ENCODE measurements at regions not wholly inside any gene's neighbourhood (a gene's known extent, or its start where the extent isn't known, plus 50 kb on each side); places are given as distances from the start of the nearest gene placed in this dataset.

DNA sequence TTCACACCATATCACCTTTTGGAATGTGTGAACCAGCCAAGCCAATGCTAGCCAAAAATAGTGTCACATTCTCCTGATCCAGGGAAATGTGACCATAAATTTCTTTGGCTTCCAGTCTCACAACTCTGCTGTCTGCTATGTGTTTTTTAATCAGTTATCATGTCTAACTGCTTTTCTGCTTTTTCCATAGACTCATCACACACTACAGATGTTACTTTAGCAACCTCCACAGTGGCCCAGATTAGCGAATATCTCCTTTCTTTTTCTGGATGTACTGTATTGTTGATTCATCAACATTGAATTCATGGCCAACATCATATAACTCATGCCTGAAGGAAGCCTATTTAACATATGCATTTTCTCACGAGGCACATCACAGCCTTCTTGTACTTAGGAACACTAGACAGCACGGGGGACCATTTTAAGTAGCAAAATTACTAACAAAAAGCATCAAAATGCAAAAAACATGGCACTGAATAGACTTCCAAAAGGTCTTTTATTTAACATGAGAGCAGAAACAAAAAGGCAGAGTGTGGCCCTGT is 73.1 kb upstream of the POU2AF2 start:
- no peak overlapping the region for H3K4me3 ChIP-seq (ENCODE audit: low read depth, low read length)
- DNase-seq (ENCODE audit: low read depth) (no peak), FAIRE-seq (no peak)
- no peaks in the 10 kb centered on the region for H3K27me3 ChIP-seq (ENCODE audit: control insufficient read depth, insufficient read depth, low read length)
- H3K36me3 ChIP-seq (ENCODE audit: control insufficient read depth, insufficient read depth, low read length) = no peaks in the 10 kb centered on the region
- TF ChIP-seq CTCF (IDR thresholded peaks at IDR 0.05; ENCODE audit: insufficient read depth, low read length, severe bottlenecking) = no peak

- H3K36me3 ChIP-seq (ENCODE audit: control insufficient read depth, insufficient read depth, low read length) = no peaks in the 10 kb centered on the region
- FAIRE-seq = no peak
- H3K4me3 ChIP-seq (ENCODE audit: low read depth, low read length) = no peak overlapping the region
- no peaks in the 10 kb centered on the region for H3K27me3 ChIP-seq (ENCODE audit: control insufficient read depth, insufficient read depth, low read length)
- no peak for DNase-seq (ENCODE audit: low read depth)
- TF ChIP-seq CTCF (IDR thresholded peaks at IDR 0.05; ENCODE audit: insufficient read depth, low read length, severe bottlenecking) = no peak
Observed at GRCh38 chr11:111170761-111171379, 74.7 kb upstream of the POU2AF2 start.

DNA sequence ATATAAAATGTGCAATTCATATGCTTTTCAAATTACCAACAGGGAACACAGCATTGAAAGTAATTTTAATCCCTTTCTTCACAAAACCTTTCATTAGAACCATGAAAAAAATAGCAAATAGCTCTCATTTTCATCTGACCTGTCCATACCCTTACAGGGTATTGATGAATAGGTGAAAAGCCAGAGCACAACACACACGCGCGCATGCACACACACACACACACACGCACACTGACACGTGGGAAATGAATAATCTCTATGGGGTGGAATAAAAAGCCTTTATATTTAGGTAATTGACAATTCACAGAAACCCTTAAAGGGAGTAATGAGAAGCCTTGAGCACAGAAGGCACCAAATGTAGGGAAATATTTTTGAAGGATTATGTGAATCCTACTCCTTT is 76.2 kb upstream of the POU2AF2 start:
- Histone ChIP-seq H3K4me3 (ENCODE audit: low read depth, low read length) (no peak overlapping the region), H3K27me3 (ENCODE audit: control insufficient read depth, insufficient read depth, low read length) (no peaks in the 10 kb centered on the region), H3K36me3 (ENCODE audit: control insufficient read depth, insufficient read depth, low read length) (no peaks in the 10 kb centered on the region)
- DNase-seq (ENCODE audit: low read depth) (no peak), FAIRE-seq (no peak)
- TF ChIP-seq CTCF (IDR thresholded peaks at IDR 0.05; ENCODE audit: insufficient read depth, low read length, severe bottlenecking) = no peak

- H3K4me3 ChIP-seq (ENCODE audit: low read depth, low read length) = no peak overlapping the region
- FAIRE-seq = no peak
- no peak for DNase-seq (ENCODE audit: low read depth)
- H3K27me3 ChIP-seq (ENCODE audit: control insufficient read depth, insufficient read depth, low read length) = no peaks in the 10 kb centered on the region
- TF ChIP-seq CTCF (IDR thresholded peaks at IDR 0.05; ENCODE audit: insufficient read depth, low read length, severe bottlenecking) = no peak
- no peaks in the 10 kb centered on the region for H3K36me3 ChIP-seq (ENCODE audit: control insufficient read depth, insufficient read depth, low read length)
Observed at GRCh38 chr11:111168871-111169270, 76.7 kb upstream of the POU2AF2 start.

- FAIRE-seq (no peak), DNase-seq (ENCODE audit: low read depth) (peak; percentile 74)
- H3K36me3 ChIP-seq (ENCODE audit: control insufficient read depth, insufficient read depth, low read length) = no peaks in the 10 kb centered on the region
- TF ChIP-seq CTCF (IDR thresholded peaks at IDR 0.05; ENCODE audit: insufficient read depth, low read length, severe bottlenecking) = no peak
- no peaks in the 10 kb centered on the region for H3K27me3 ChIP-seq (ENCODE audit: control insufficient read depth, insufficient read depth, low read length)
- no peak overlapping the region for H3K4me3 ChIP-seq (ENCODE audit: low read depth, low read length)
Observed at GRCh38 chr11:111167666-111168065, 77.9 kb upstream of the POU2AF2 start.

DNA sequence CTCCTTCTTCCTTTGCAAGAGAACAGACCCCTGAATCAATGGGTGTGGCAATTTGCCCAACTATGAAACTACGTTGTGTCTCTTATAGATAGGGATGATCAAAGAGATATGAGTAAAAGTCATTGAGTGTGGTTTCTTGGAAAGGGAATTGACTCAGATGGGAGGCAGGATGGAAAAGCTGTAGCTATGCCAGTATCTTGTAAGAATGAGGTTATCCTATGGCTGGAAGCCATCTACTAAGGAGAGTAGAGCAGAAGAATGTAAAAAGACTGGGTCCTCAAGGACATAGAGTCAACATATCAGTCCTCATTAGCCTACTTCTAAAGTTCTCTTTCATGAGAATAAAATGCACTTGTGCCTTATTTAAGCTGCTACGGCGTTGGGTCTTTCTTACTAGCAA is 78.9 kb upstream of the POU2AF2 start:
- Histone ChIP-seq H3K27me3 (ENCODE audit: control insufficient read depth, insufficient read depth, low read length) (no peaks in the 10 kb centered on the region), H3K4me3 (ENCODE audit: low read depth, low read length) (no peak overlapping the region), H3K36me3 (ENCODE audit: control insufficient read depth, insufficient read depth, low read length) (no peaks in the 10 kb centered on the region)
- no peak for FAIRE-seq
- no peak for TF ChIP-seq CTCF (IDR thresholded peaks at IDR 0.05; ENCODE audit: insufficient read depth, low read length, severe bottlenecking)
- no peak for DNase-seq (ENCODE audit: low read depth)

Measured in bronchial epithelial cell (primary cell).